HG03565 (cell line): ENCODE measurements at regions not wholly inside any gene's neighbourhood (a gene's known extent, or its start where the extent isn't known, plus 50 kb on each side); places are given as distances from the start of the nearest gene placed in this dataset.
A peak's percentile ranks its signal among the peaks of the same experiment; 100 is the strongest.
"Not testable (repeated sequence)": the region's sequence is repeated elsewhere in the genome, so short reads cannot be mapped to it uniquely, and the experiment has no call there.

ENCODE experiments used
- ATAC-seq: cut with Tn5 transposase; IDR thresholded peaks from one replicate; pipeline ENCODE4 v1.9.1; 2021; ENCODE audit warnings: mild to moderate bottlenecking, moderate library complexity; ENCODE audit not compliant: unreplicated experiment

DNA sequence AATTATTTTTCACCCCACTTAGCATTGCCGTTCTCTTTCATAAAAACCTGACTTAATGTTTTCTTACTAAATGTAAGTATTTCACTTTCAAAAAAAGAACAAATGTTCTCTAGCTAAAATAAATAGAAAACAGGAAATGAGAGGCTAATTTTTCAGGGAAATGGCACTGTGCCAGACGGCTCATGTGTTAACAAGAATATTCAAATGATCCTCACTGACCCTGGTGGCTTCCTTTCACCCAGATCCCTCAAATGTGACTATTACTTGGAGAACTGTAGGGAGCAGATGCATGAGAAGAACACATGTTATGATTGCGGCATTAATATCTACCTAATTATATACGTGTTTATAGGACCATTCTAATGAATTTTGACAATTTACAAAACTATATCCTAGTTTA, 827.7 kb downstream of the SOCS6 start:
- no peak for ATAC-seq

DNA sequence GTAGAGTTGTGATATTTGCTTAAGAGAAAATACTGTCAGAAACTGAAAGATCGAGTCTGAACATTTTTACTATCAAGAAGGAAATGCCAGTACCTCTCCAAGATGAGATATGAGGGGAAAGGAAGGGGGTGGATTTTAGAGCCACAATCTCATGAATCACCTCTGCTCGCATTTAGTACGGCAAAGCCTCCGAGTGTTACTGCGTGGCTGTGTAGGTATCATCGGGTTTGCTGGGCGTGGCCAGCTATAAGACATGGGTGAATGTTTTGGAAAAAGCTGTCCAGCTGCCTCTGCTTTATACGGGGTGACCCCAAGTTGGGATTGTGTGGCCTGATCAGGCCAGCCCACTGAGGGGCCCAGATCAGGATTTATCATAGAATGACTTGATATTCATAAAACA, 826.4 kb downstream of the SOCS6 start:
- ATAC-seq, result no peak

DNA sequence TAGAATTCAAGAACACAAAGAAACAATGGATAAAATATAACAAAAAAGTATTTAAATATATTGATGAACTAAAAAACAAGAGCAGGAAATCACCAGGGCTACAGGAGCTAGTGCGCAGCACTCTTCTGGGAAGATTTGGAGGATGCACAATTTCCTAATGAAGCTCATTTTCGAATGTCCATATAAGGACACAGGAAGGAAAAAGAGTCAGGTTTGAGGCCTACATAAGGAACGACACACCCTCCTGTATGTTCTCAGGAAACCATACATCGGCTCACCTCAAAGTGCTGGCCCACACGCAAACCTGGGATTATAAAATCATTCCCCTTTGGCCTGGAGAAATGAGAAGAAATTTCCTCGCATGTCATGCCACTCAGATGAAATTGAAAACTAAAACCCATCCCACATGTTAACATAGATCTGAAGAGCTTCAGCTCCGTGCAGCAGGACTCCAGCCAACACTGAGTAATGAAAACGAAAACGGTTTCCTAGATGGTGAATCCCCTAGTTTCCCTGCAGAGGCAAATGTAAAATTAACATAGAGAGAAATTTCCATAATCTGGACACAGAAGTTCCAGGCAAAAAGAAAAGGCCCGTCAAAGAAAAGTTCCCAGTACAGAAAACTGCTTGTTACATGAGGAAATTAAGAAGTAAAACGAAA, 825.8 kb downstream of the SOCS6 start:
- no peak for ATAC-seq

DNA sequence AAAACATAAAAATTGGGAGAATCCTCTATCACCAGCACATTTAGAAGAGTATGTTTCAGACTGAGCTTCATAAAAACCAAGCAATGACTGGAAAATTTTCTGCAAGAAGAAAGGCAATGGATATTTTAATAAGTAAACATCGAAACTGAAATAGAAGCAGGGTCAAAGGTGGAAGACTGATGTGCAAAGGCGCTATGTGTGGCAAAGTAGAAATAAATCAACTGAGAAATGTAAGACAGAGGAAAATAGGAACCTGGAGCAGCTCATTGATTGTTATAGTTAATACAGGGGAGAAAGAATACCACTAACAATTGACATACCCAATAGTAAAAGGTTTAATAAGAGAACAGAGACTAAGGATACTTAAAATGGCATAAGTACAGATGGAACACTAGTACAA, 818.4 kb downstream of the SOCS6 start:
- ATAC-seq, result no peak

DNA sequence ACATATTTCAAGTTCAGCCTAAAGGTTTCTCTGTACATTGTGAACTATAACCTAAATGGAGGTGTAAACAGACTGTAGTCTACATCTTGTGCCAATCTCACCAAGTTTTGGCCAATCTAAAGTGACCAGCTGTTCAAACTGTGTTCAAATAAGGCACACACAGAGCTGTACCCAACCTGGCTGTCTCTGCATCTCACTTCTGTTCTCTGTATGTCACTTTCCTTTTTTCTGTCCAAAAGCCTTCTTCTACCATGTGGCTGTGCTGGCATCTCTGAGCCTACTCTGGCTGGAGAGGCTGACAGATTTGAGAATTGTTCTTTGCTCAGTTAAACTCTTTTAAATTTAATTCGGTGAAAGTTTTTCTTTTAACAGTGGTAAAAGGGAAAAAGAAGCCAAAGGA, 817.9 kb downstream of the SOCS6 start:
- no peak for ATAC-seq

DNA sequence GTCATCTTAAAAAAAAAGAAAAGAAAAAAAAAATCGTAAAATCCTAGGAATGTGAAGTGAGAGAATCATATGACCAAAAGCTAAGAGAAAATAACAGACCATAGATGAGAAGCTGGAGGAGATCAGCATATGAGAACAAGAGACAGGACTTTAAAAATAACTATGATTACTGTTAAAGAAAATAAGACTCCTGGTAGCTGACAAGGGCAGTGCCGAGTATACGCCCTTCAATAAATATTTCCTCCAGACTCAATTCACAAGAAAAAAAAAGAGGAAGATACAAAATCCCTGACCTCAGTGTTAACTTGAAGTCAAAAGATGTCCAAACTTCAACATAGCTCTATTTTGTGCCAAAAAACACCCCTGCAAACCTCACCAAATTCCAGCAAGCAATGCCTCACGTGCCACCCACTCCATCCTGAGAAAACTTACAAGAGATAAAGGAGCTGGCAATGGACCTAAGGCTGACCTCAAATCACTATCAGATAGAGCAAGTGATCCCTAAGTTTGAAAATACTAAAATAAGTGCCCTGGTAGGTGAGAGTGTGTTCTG, 817.2 kb downstream of the SOCS6 start:
- no peak for ATAC-seq

DNA sequence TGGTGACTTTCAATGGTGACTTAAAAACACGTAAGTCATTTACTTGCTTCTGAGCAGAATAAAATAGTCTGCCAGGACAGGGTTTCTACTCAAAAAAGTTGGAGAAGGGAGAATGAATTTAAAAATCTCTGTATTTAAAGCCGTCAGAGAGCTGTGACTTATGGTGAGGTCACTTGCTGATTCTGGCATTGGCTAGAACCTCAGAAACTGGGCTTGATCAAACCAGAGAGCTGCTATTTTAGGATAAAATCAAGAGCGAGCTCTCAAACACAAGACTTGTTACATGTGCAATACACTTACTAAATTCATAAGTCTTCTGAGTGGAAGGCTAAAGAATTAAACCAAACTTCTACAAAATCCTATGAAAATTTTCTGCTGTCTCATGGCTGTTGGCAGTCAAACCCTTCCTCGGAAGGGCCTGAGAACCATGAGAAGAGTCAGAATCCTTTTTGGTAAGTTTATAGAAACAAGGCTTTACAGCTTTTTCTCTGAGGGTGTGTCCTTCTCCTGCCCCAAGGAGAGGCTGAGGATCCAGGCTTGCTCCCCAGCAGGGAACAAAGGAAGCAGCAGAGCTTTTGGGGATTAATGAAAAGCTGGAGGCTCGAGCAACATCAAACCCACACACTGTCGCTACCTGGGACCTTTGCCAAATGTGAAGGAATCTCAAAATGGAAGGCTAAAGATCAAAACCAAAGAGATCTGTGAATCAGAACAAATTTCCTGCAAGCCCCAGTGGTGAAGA, 816.4 kb downstream of the SOCS6 start:
- ATAC-seq, result no peak

DNA sequence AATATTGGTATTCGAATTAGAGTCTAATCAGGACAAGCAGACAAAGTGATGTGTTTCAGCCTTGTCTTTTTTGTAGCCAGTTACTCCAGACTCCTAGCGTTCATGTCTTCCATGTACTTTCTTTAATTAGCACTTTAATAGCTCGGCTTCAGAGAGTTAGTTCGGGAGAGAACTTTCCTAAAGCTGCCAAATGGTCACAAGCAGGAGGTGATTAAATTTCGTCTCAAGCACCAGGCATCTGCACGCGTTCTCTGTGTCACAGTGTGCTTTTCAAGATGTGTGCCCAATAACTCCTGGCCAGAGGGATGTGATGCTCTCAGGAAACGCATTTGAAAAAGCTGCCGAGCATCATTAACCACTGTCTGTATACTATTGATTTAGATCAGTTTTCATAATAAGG, 790.8 kb downstream of the SOCS6 start:
- no peak for ATAC-seq

DNA sequence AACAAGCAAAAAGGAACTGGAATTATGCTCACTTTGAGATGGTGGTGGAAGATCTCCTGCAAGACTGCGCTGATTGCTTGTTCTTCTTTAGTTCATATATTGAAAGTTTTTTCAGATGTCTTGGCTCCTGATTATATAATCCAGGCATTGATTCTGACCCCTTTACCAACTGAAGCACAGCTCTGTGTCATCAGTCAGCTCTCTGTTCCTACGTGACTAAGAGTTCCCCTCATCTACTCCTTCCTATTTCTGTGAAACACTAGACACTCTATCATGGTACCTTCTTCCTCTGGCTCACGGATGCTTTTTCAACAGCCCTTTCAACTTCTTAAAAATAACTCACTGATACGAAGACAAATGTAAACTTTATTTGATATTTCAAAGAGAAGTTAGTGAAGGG, 788.6 kb downstream of the SOCS6 start:
- no peak for ATAC-seq

DNA sequence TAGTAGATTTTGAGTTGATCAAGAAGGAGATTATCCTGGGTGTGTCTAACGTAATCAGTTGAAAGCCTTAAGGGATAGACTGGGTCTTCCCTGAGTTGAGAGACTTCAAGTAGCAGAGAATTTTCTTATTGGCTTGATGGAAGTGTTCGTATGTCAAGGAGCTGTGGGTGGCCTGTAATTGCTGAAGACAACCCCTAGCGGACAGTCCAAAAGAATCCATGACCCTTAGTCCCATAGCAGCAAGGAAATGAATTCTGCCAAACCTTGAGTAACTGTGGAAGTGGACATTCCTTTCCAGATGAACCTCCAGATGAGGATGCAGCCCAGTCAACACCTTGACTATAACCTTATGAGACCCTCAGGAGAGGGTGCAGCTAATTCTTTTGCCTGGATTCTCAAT, 786.3 kb downstream of the SOCS6 start:
- no peak for ATAC-seq

DNA sequence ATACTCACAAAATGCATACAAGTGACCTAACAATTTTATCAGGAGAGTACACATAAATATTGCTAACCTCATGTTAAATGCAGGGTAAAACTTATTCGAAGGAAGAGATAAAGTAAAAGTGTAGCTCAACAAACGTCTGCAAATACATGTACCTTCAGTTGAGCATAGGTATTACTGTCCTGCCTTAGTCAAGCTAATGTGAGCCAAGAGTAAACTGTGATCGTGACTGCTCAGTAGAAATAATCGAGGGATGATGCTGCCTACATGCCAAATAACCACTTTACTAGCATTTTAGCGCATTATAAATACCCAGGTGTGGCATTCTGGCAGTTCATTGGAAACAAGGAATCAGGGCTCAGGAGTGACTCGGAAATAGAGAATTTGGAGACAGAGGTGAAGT, 779.5 kb downstream of the SOCS6 start:
- ATAC-seq, result no peak

DNA sequence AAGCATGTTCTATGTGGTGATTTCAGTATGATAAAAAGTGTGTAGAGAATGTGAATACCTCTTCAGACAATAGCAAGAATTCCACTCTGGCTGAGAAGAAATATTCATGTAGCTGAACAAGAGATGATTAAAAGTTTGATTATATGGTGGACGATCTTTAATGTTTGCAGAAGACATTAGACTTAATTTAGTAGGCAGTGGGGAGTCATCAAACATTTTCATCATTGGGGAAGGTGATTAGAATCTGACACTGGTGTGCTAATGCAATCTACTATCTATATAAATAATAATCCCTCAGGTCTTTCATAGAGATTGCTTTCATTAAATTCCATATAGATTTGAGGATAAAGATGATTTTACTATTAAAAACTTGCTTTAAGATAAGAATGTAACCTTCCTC, 761.0 kb downstream of the SOCS6 start:
- ATAC-seq, result no peak

DNA sequence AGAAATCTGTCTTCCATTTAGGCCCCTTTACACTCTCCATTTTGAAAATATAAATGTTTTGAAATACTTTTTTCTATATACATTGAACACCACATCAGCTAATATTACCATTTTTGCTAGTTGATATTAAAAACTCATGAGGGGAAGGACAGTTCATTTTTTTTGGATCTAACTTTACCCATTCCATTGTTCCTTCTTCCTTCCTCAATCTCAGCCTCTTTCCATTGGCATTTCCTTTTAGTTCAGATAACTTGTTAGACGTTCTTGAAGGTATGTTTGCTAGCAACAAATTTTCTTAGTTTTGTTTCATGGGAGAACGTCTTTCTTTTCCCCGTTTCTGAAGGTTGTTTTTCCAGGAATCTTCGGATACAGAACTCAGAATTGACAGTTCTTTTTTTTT, 759.0 kb downstream of the SOCS6 start:
- ATAC-seq, result no peak

DNA sequence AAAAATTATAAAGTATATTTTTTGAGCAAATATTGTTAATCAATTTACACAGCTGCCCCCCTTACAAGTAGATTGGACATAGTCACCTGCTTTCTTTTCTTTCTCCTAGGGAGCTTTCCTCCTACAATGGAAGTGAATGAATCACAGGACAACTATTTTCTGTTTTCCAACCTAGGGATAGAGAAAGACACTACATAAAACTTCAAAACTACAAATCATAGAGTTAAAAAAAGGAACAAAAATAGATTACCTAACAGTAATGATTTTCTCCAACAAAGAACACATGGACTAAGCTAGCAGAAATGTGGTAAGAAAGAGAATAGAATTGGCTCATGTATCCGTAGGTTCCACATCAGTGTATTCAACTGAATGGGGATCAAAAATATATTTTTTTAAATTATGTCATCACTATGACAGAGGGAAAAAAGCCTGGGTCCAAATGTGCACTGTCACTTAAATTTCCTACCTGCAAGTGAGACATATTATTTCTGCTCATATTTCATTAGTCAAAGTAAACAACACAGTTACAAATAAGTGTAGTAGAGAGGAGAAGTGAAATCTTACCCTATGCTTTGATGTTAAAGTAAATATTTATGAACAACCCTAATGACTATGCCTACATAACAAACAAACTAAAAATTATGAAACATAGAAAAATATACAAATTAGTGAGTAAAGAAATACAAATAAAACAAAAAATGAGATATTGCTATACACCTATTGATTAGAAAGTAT, 756.7 kb downstream of the SOCS6 start:
- no peak for ATAC-seq

DNA sequence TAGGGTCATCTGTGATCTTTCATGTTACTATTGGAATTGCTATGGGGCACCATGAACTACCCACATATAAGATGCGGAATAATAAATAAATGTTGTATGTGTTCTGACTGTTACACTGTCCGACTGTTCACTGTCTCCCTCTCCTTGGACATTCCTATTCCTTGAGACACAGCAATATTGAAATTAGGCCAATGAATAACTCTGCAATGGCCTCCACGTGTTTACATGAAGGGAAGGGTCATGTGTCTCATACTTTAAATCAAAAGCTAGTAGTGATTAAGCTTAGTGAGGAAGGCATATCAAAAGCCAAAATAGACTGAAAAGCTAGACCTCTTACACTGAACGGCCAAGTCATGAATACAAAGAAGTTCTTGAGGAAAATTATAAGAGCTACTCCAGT, 751.3 kb downstream of the SOCS6 start:
- ATAC-seq, result no peak

DNA sequence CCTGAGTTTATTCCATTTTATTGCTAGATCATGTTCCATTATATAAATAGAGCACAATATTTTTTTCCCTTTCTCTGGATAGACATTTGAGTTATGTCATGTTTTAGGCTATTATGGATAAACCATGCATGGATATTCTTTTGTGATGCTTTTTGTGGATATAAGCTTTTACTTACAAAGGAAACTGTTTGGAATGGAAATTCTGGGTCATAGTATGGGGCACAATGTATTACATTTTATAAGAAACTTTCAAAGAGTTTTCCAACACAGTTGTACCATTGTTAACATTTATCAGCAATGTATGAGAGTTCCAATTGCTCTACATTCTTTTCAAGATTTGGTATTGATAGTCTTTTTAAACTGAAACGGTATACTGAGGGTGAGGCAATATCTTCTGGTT, 749.4 kb downstream of the SOCS6 start:
- no peak for ATAC-seq

DNA sequence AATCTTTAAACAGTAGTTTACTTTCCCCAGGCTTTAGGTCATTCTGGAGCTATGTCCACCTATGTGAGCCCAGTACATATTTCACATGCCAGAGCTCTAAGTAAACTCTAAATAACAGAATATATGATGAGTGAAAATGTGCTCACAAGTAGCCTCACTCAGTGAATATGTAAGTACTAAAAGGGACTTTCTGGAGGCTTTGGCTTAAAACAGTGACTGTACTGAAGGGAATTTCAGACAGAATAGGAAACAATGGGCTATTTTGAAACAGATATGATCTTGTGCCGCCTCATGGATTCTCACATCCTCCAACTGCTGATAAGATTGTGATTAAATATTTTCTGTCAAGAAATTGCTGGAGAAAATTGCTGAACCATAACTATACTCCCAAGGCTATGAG, 747.9 kb downstream of the SOCS6 start:
- ATAC-seq, result peak; percentile 53

DNA sequence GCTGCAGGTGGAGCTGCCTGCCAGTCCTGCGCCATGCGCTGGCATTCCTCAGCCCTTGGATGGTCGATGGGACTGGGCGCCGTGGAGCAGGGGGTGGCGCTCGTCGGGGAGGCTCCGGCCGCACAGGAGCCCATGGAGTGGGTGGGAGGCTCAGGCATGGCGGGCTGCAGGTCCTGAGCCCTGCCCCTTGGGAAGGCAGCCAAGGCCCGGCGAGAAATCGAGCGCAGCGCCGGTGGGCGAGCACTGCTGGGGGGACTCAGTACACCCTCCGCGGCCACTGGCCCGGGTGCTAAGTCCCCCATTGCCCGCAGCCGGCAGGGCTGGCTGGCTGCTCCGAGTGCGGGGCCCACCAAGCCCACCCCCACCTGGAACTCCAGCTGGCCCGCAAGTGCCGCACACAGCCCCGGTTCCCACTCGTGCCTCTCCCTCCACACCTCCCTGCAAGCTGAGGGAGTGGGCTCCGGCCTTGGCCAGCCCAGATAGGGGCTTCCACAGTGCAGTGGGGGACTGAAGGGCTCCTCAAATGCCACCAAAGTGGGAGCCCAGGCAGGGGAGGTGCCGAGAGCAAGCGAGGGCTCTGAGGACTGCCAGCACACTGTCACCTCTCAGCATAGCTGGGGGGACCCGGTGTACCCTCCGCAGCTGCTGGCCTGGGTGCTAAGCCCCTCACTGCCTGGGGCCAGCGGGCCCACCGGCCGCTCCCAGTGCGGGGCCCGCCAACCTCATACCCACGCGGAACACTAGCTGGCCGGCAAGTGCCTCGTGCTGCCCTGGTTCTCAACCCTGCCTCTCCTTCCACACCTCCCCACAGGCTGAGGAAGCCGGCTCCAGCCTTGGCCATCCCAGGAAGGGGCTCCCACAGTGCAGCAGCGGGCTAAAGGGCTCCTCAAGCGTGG, 742.7 kb downstream of the SOCS6 start:
- not testable (repeated sequence) for ATAC-seq

DNA sequence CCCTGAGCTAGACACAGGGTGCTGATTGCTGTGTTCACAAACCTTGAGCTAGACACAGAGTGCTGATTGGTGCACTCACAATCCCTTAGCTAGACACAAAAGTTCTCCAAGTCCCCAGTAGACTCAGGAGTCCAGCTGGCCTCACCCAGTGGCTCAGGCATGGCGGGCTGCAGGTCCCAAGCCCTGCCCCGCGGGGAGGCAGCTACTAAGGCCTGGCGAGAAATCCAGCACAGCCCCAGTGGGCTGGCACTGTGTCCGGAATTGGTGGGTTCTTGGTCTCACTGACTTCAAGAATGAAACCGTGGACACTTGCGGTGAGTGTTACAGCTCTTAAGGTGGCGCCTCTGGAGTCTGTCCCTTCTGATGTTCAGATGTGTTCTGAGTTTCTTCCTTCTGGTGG, 741.2 kb downstream of the SOCS6 start:
- not testable (repeated sequence) for ATAC-seq

DNA sequence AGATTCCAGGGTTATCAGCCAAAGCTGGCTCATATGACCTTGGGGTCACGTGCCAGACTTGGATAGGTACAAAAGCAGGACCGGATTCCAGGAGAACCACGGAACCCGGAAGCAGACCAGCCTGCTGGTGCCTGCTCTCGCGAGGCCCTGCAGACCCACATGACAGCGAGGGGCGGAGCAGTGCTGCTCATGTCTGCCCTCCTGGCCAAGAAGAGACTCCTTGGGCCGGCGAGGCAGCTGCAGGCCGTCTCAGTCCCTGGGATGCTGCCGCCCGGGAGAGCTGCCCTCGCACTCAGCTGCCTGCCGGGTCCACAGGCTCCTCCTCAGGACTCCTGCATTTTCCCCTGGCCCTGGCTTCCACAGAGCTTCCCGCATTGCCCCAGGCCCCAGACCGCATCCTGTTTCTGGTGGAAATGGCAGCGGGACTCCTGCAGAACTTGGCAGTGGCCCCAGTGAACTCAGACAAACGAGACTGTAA, 739.5 kb downstream of the SOCS6 start:
- ATAC-seq, result no peak

DNA sequence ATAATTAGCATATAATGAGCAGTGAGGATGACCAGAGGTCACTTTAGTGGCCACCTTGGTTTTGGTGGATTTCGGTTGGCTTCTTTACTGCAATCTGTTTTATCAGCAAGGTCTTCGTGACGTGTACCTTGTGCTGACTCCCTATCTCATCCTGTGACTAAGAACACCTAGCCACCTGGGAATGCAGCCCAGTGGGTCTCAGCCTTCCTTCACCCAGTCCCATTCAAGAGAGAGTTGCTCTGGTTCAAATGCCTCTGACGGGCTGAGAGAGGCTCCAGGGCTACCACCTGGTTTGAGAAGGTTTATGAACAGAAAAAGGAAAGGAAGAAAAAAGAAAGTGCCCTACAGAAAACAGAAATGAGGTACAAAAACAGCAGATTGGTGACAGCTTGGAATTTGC, 738.7 kb downstream of the SOCS6 start:
- no peak for ATAC-seq
